Activated T-helper 17 cell treated with anti-CD3 and anti-CD28 coated beads, Interleukin-2, amount 50 U/mL, for 72 hours (primary cell): ENCODE measurements at regions not wholly inside any gene's neighbourhood (a gene's known extent, or its start where the extent isn't known, plus 50 kb on each side); places are given as distances from the start of the nearest gene placed in this dataset.
"Not testable (repeated sequence)": the region's sequence is repeated elsewhere in the genome, so short reads cannot be mapped to it uniquely, and the experiment has no call there.

Experiments used
- ATAC-seq: fragments of 150-1000 bp; cut with Tn5 transposase; replicated peaks from 2 replicates; pipeline ENCODE4 v1.10.0; 2021; ENCODE audit warnings: mild to moderate bottlenecking, moderate library complexity
- H3K27ac Mint-ChIP-seq: one replicate; pipeline ENCODE4 v1.8.0; 2022; ENCODE audit warnings: mixed read lengths
- H3K27me3 Mint-ChIP-seq: one replicate; pipeline ENCODE4 v1.8.0; 2022; ENCODE audit warnings: mixed read lengths
- H3K36me3 Mint-ChIP-seq: one replicate; pipeline ENCODE4 v1.8.0; 2022; ENCODE audit warnings: low read depth, mild to moderate bottlenecking, mixed read lengths
- H3K4me1 Mint-ChIP-seq: one replicate; pipeline ENCODE4 v1.8.0; 2022; ENCODE audit warnings: mixed read lengths
- H3K4me3 Mint-ChIP-seq: one replicate; pipeline ENCODE4 v1.8.0; 2022; ENCODE audit warnings: mild to moderate bottlenecking, mixed read lengths
- H3K9me3 Mint-ChIP-seq: one replicate; pipeline ENCODE4 v1.8.0; 2022; ENCODE audit warnings: mixed read lengths

GRCh38 chr2:18980786-18981430 lies 377.5 kb downstream of the OSR1 start:
- Mint-ChIP-seq H3K4me1 (no peaks in the 10 kb centered on the region), H3K27ac (no peak overlapping the region), H3K9me3 (peaks cover 4% of the 10 kb centered on the region), H3K36me3 (no peaks in the 10 kb centered on the region), H3K4me3 (no peak overlapping the region), H3K27me3 (no peaks in the 10 kb centered on the region)
- no peak for ATAC-seq

GRCh38 chr2:18980104-18980785 lies 378.2 kb downstream of the OSR1 start:
- Mint-ChIP-seq H3K27me3 (no peaks in the 10 kb centered on the region), H3K36me3 (no peaks in the 10 kb centered on the region), H3K4me3 (no peak overlapping the region), H3K27ac (no peak overlapping the region), H3K9me3 (peaks cover 4% of the 10 kb centered on the region), H3K4me1 (no peaks in the 10 kb centered on the region)
- no peak for ATAC-seq

GRCh38 chr2:18977409-18977808 lies 381.0 kb downstream of the OSR1 start:
- no peak for ATAC-seq
- H3K9me3 Mint-ChIP-seq: peaks cover 4% of the 10 kb centered on the region
- H3K4me3 Mint-ChIP-seq: no peak overlapping the region
- H3K27me3 Mint-ChIP-seq: no peaks in the 10 kb centered on the region
- H3K27ac Mint-ChIP-seq: no peak overlapping the region
- H3K4me1 Mint-ChIP-seq: no peaks in the 10 kb centered on the region
- no peaks in the 10 kb centered on the region for H3K36me3 Mint-ChIP-seq

- Mint-ChIP-seq H3K27me3 (no peaks in the 10 kb centered on the region), H3K4me1 (no peaks in the 10 kb centered on the region), H3K36me3 (no peaks in the 10 kb centered on the region), H3K27ac (no peak overlapping the region), H3K4me3 (no peak overlapping the region), H3K9me3 (peaks cover 4% of the 10 kb centered on the region)
- ATAC-seq: no peak
Measured at GRCh38 chr2:18976168-18976961, 382.1 kb downstream of the OSR1 start.

GRCh38 chr2:18975506-18976167 lies 382.8 kb downstream of the OSR1 start:
- no peak overlapping the region for H3K4me3 Mint-ChIP-seq
- peaks cover 4% of the 10 kb centered on the region for H3K9me3 Mint-ChIP-seq
- no peak overlapping the region for H3K27ac Mint-ChIP-seq
- no peaks in the 10 kb centered on the region for H3K4me1 Mint-ChIP-seq
- no peaks in the 10 kb centered on the region for H3K27me3 Mint-ChIP-seq
- no peak for ATAC-seq
- H3K36me3 Mint-ChIP-seq: no peaks in the 10 kb centered on the region

GRCh38 chr2:18971628-18972027 lies 382.3 kb upstream of the NT5C1B start:
- Mint-ChIP-seq H3K27ac (no peak overlapping the region), H3K9me3 (peaks cover 7% of the 10 kb centered on the region), H3K4me3 (no peak overlapping the region), H3K4me1 (no peaks in the 10 kb centered on the region), H3K27me3 (no peaks in the 10 kb centered on the region), H3K36me3 (no peaks in the 10 kb centered on the region)
- ATAC-seq: no peak

- Mint-ChIP-seq H3K4me3 (no peak overlapping the region), H3K4me1 (no peaks in the 10 kb centered on the region), H3K27me3 (no peaks in the 10 kb centered on the region), H3K36me3 (no peaks in the 10 kb centered on the region), H3K9me3 (peaks cover 4% of the 10 kb centered on the region), H3K27ac (no peak overlapping the region)
- ATAC-seq: no peak
Measured at GRCh38 chr2:18971069-18971378, 381.7 kb upstream of the NT5C1B start.

- Mint-ChIP-seq H3K4me1 (no peaks in the 10 kb centered on the region), H3K27me3 (no peaks in the 10 kb centered on the region), H3K27ac (no peak overlapping the region), H3K36me3 (no peaks in the 10 kb centered on the region), H3K9me3 (peaks cover 4% of the 10 kb centered on the region), H3K4me3 (no peak overlapping the region)
- ATAC-seq: no peak
Measured at GRCh38 chr2:18966131-18966530, 376.8 kb upstream of the NT5C1B start.

GRCh38 chr2:18963739-18964256 lies 374.4 kb upstream of the NT5C1B start:
- not testable (repeated sequence) for H3K27ac Mint-ChIP-seq, H3K36me3 Mint-ChIP-seq, H3K27me3 Mint-ChIP-seq, H3K9me3 Mint-ChIP-seq, H3K4me3 Mint-ChIP-seq, ATAC-seq, H3K4me1 Mint-ChIP-seq

- Mint-ChIP-seq H3K9me3 (peaks cover 4% of the 10 kb centered on the region), H3K4me1 (no peaks in the 10 kb centered on the region), H3K27ac (no peak overlapping the region)
Measured at GRCh38 chr2:18961991-18962421, 372.6 kb upstream of the NT5C1B start.

GRCh38 chr2:18959952-18960717 lies 370.8 kb upstream of the NT5C1B start:
- no peaks in the 10 kb centered on the region for H3K27me3 Mint-ChIP-seq
- no peak overlapping the region for H3K27ac Mint-ChIP-seq
- H3K36me3 Mint-ChIP-seq: no peaks in the 10 kb centered on the region
- H3K4me3 Mint-ChIP-seq: no peak overlapping the region
- H3K4me1 Mint-ChIP-seq: no peaks in the 10 kb centered on the region
- H3K9me3 Mint-ChIP-seq: peaks cover 10% of the 10 kb centered on the region
- no peak for ATAC-seq

More at GRCh38 chr2:18961991-18962421, 372.6 kb upstream of the NT5C1B start:
- Mint-ChIP-seq H3K36me3 (no peaks in the 10 kb centered on the region), H3K4me3 (no peak overlapping the region), H3K27me3 (no peaks in the 10 kb centered on the region)
- ATAC-seq: no peak

- no peaks in the 10 kb centered on the region for H3K36me3 Mint-ChIP-seq
- ATAC-seq: no peak
- H3K27me3 Mint-ChIP-seq: no peaks in the 10 kb centered on the region
- no peak overlapping the region for H3K4me3 Mint-ChIP-seq
- H3K4me1 Mint-ChIP-seq: no peaks in the 10 kb centered on the region
- H3K27ac Mint-ChIP-seq: no peak overlapping the region
- peaks cover 10% of the 10 kb centered on the region for H3K9me3 Mint-ChIP-seq
Measured at GRCh38 chr2:18959200-18959599, 369.8 kb upstream of the NT5C1B start.

- no peak overlapping the region for H3K27ac Mint-ChIP-seq
- H3K4me3 Mint-ChIP-seq: no peak overlapping the region
- H3K9me3 Mint-ChIP-seq: peaks cover 10% of the 10 kb centered on the region
- no peak for ATAC-seq
- H3K27me3 Mint-ChIP-seq: no peaks in the 10 kb centered on the region
- H3K36me3 Mint-ChIP-seq: no peaks in the 10 kb centered on the region
- H3K4me1 Mint-ChIP-seq: no peaks in the 10 kb centered on the region
Measured at GRCh38 chr2:18957909-18958308, 368.5 kb upstream of the NT5C1B start.

GRCh38 chr2:18950361-18950851 lies 361.0 kb upstream of the NT5C1B start:
- Mint-ChIP-seq H3K27ac (no peak overlapping the region), H3K9me3 (peaks cover 3% of the 10 kb centered on the region), H3K4me1 (no peaks in the 10 kb centered on the region), H3K27me3 (no peaks in the 10 kb centered on the region), H3K4me3 (no peak overlapping the region), H3K36me3 (no peaks in the 10 kb centered on the region)
- no peak for ATAC-seq
